ENCODE measurements at regions not wholly inside any gene's neighbourhood (a gene's known extent, or its start where the extent isn't known, plus 50 kb on each side); places are given as distances from the start of the nearest gene placed in this dataset.

DNA sequence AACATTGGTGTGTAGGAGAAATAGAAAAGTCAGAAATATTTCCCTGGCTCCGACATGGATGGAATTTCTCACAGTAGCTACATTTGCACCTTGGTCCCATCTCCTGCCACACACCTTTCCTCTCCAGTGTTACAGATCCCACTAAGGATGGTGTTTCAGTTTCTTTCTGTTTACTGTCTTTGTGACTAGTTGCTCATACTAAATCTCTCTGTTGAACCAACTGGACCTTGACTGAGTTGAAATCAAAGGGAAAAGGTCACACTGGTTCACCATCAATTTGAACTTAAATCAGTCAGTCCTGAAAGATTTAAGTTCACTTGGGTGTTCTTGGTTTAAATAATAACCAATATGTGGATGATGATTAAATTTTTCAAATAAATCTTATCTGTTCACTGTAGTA, 754.2 kb downstream of the OTOL1 start:
- TF ChIP-seq, protein P1, sequence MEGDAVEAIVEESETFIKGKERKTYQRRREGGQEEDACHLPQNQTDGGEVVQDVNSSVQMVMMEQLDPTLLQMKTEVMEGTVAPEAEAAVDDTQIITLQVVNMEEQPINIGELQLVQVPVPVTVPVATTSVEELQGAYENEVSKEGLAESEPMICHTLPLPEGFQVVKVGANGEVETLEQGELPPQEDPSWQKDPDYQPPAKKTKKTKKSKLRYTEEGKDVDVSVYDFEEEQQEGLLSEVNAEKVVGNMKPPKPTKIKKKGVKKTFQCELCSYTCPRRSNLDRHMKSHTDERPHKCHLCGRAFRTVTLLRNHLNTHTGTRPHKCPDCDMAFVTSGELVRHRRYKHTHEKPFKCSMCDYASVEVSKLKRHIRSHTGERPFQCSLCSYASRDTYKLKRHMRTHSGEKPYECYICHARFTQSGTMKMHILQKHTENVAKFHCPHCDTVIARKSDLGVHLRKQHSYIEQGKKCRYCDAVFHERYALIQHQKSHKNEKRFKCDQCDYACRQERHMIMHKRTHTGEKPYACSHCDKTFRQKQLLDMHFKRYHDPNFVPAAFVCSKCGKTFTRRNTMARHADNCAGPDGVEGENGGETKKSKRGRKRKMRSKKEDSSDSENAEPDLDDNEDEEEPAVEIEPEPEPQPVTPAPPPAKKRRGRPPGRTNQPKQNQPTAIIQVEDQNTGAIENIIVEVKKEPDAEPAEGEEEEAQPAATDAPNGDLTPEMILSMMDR (conservative IDR thresholded peaks at IDR 0.05 in 1 of 2, IDR thresholded peaks at IDR 0.05 in 1 of 2; ENCODE audit: low read depth in 1 of 2, low read length in 2 of 2): no peak
- TF ChIP-seq EZH2 (IDR thresholded peaks at IDR 0.05; ENCODE audit: low read length, missing control alignments): no peak
